Vagina (tissue), 2 donors: ENCODE measurements at regions not wholly inside any gene's neighbourhood (a gene's known extent, or its start where the extent isn't known, plus 50 kb on each side); places are given as distances from the start of the nearest gene placed in this dataset.

ENCODE experiments used
- POLR2A ChIP-seq, 2 donors: fragments of 450-650 bp; IDR thresholded peaks; one replicate each; pipeline ENCODE4 v1.6.1; 2017; ENCODE audit warnings: antibody characterized with exemption in 2 of 2, mild to moderate bottlenecking in 2 of 2, moderate library complexity in 2 of 2
- TF ChIP-seq, protein P1 (sequence below), 3 experiments: fragments of 450-650 bp in 2 of 3; fragments of 200-600 bp in 1 of 3; sonication (generic) in 1 of 3; IDR thresholded peaks; one replicate each; pipeline ENCODE4 v1.5.1; 2017 to 2019; ENCODE audit warnings: antibody characterized with exemption in 3 of 3, mild to moderate bottlenecking in 2 of 3, moderate library complexity in 2 of 3

DNA sequence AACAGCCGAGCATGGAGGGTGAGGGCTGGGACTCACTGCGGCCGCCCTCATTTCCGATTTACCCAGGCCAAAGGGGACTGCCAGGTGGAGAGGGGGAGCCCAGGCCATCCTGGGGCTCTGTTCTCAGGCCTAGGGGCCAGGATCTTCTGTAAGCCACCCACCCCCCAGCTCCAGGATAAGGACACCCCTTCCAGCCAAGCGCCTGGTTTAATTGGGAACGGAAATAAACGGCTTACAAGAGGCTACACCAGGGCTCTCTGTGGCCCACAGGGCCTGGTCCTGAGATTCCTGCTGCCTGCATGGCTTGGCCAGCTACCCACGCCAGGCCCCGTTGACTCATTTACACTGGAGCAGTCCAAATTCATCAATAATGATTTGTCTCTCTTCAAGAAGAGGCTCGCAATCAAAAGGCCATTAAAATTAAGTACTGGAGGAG lies 68.1 kb upstream of the TOP1 start:
- TF ChIP-seq, protein P1, sequence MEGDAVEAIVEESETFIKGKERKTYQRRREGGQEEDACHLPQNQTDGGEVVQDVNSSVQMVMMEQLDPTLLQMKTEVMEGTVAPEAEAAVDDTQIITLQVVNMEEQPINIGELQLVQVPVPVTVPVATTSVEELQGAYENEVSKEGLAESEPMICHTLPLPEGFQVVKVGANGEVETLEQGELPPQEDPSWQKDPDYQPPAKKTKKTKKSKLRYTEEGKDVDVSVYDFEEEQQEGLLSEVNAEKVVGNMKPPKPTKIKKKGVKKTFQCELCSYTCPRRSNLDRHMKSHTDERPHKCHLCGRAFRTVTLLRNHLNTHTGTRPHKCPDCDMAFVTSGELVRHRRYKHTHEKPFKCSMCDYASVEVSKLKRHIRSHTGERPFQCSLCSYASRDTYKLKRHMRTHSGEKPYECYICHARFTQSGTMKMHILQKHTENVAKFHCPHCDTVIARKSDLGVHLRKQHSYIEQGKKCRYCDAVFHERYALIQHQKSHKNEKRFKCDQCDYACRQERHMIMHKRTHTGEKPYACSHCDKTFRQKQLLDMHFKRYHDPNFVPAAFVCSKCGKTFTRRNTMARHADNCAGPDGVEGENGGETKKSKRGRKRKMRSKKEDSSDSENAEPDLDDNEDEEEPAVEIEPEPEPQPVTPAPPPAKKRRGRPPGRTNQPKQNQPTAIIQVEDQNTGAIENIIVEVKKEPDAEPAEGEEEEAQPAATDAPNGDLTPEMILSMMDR (IDR thresholded peaks at IDR 0.05) = no peak
- no peak for TF ChIP-seq POLR2A (IDR thresholded peaks at IDR 0.05)
